LNCaP clone FGC (cell line): ENCODE measurements at regions not wholly inside any gene's neighbourhood (a gene's known extent, or its start where the extent isn't known, plus 50 kb on each side); places are given as distances from the start of the nearest gene placed in this dataset.

Source experiments
- DNase-seq: peaks from one replicate; pipeline ENCODE4 v3.0.0-alpha.2; 2011; ENCODE audit warnings: low read depth
- H3K4me3 ChIP-seq: 2 replicates; pipeline ENCODE4 v1.5.1; 2011; ENCODE audit warnings: mild to moderate bottlenecking, low read depth, low read length, control low read depth
- CTCF ChIP-seq: IDR thresholded peaks from 2 replicates; pipeline ENCODE4 v1.5.1; 2012; ENCODE audit warnings: mild to moderate bottlenecking; ENCODE audit not compliant: control insufficient read depth, insufficient read depth; ENCODE audit errors: extremely low read depth

GRCh38 chr5:152811988-152812387 lies 406.9 kb upstream of the NMUR2 start:
- TF ChIP-seq CTCF: no peak
- no peak overlapping the region for H3K4me3 ChIP-seq
- DNase-seq: no peak

GRCh38 chr5:152813526-152813925 lies 408.4 kb upstream of the NMUR2 start:
- TF ChIP-seq CTCF: no peak
- no peak for DNase-seq

GRCh38 chr5:152819891-152820290 lies 414.8 kb upstream of the NMUR2 start:
- no peak for TF ChIP-seq CTCF
- DNase-seq: no peak
- H3K4me3 ChIP-seq: no peak overlapping the region

More at GRCh38 chr5:152813526-152813925, 408.4 kb upstream of the NMUR2 start:
- H3K4me3 ChIP-seq: no peak overlapping the region

GRCh38 chr5:152824316-152824715 lies 419.2 kb upstream of the NMUR2 start:
- H3K4me3 ChIP-seq: no peak overlapping the region
- DNase-seq: no peak
- no peak for TF ChIP-seq CTCF

GRCh38 chr5:152838241-152838786 lies 433.2 kb upstream of the NMUR2 start:
- TF ChIP-seq CTCF: no peak
- H3K4me3 ChIP-seq: no peak overlapping the region
- no peak for DNase-seq

GRCh38 chr5:152844713-152845112 lies 439.6 kb upstream of the NMUR2 start:
- H3K4me3 ChIP-seq: no peak overlapping the region
- TF ChIP-seq CTCF: no peak
- no peak for DNase-seq

GRCh38 chr5:152853361-152853760 lies 448.3 kb upstream of the NMUR2 start:
- DNase-seq: no peak
- H3K4me3 ChIP-seq: no peak overlapping the region
- TF ChIP-seq CTCF: no peak
